HEK293T (cell line): ENCODE measurements at regions not wholly inside any gene's neighbourhood (a gene's known extent, or its start where the extent isn't known, plus 50 kb on each side); places are given as distances from the start of the nearest gene placed in this dataset.

Experiments used
- CTCF ChIA-PET: fragments of 350-600 bp; formaldehyde crosslinking; extraction: SDS; loops from one replicate; lab custom pipeline; 2021; ENCODE audit warnings: antibody characterized with exemption, inconsistent platforms; lab: Yijun Ruan, JAX
- POLR2A ChIA-PET: fragments of 350-600 bp; formaldehyde crosslinking; extraction: SDS; loops from one replicate; lab custom pipeline; 2020; ENCODE audit warnings: antibody characterized with exemption, inconsistent platforms; lab: Yijun Ruan, JAX
- DNase-seq: peaks from one replicate; pipeline ENCODE4 v3.0.0; 2012; ENCODE audit warnings: mixed read lengths; ENCODE audit errors: extremely low spot score
- ARNT ChIP-seq: fragments of 450-650 bp; IDR thresholded peaks from 2 replicates; pipeline ENCODE4 v1.6.1; 2017; ENCODE audit warnings: mild to moderate bottlenecking
- BHLHE40 ChIP-seq: fragments of 450-650 bp; IDR thresholded peaks from 2 replicates; pipeline ENCODE4 v1.6.1; 2016; ENCODE audit warnings: mild to moderate bottlenecking, moderate library complexity, borderline replicate concordance
- CTBP1 ChIP-seq: fragments of 450-650 bp; IDR thresholded peaks from 2 replicates; pipeline ENCODE4 v1.6.1; 2016; ENCODE audit warnings: borderline replicate concordance
- ELF4 ChIP-seq: fragments of 450-650 bp; IDR thresholded peaks from 2 replicates; pipeline ENCODE4 v1.6.1; 2017; ENCODE audit warnings: antibody characterized with exemption
- FOXA1 ChIP-seq: fragments of 450-650 bp; IDR thresholded peaks from 2 replicates; pipeline ENCODE4 v1.6.1; 2016; ENCODE audit warnings: mild to moderate bottlenecking
- FOXK2 ChIP-seq: fragments of 450-650 bp; IDR thresholded peaks from 2 replicates; pipeline ENCODE4 v1.6.1; 2016; ENCODE audit warnings: mild to moderate bottlenecking
- FOXM1 ChIP-seq: fragments of 450-650 bp; IDR thresholded peaks from 2 replicates; pipeline ENCODE4 v1.6.1; 2017; ENCODE audit warnings: mild to moderate bottlenecking, borderline replicate concordance
- HDGF ChIP-seq: fragments of 450-650 bp; IDR thresholded peaks from 2 replicates; pipeline ENCODE4 v1.6.1; 2017; ENCODE audit warnings: antibody characterized with exemption, borderline replicate concordance
- L3MBTL2 ChIP-seq: fragments of 450-650 bp; conservative IDR thresholded peaks from 2 replicates; pipeline ENCODE4 v1.6.1; 2016; ENCODE audit warnings: mild to moderate bottlenecking
- LEF1 ChIP-seq: fragments of 450-650 bp; IDR thresholded peaks from 2 replicates; pipeline ENCODE4 v1.6.1; 2017; ENCODE audit warnings: mild to moderate bottlenecking, borderline replicate concordance
- NFRKB ChIP-seq: fragments of 450-650 bp; IDR thresholded peaks from 2 replicates; pipeline ENCODE4 v1.6.1; 2016; ENCODE audit warnings: mild to moderate bottlenecking, moderate library complexity
- PKNOX1 ChIP-seq: fragments of 450-650 bp; IDR thresholded peaks from 2 replicates; pipeline ENCODE4 v1.6.1; 2016
- SP1 ChIP-seq: fragments of 450-650 bp; IDR thresholded peaks from 2 replicates; pipeline ENCODE4 v1.6.1; 2017
- SUZ12 ChIP-seq: fragments of 450-650 bp; IDR thresholded peaks from 2 replicates; pipeline ENCODE4 v1.6.1; 2016; ENCODE audit warnings: mild to moderate bottlenecking
- TARDBP ChIP-seq: fragments of 450-650 bp; IDR thresholded peaks from 2 replicates; pipeline ENCODE4 v1.6.1; 2016
- ZNF384 ChIP-seq: fragments of 450-650 bp; IDR thresholded peaks from 2 replicates; pipeline ENCODE4 v1.6.1; 2016

GRCh38 chr15:91759560-91759959, 93.9 kb upstream of the SLCO3A1 start:
- ChIA-PET POLR2A (no interaction called here), CTCF (no interaction called here)
- no peak for TF ChIP-seq PKNOX1
- no peak for TF ChIP-seq FOXM1
- no peak for TF ChIP-seq FOXA1
- TF ChIP-seq CTBP1: no peak
- TF ChIP-seq TARDBP: no peak
- TF ChIP-seq ARNT: no peak
- TF ChIP-seq BHLHE40: no peak
- TF ChIP-seq LEF1: no peak
- no peak for TF ChIP-seq L3MBTL2
- DNase-seq: no peak

- ChIA-PET CTCF (no interaction called here), POLR2A (no interaction called here)
- TF ChIP-seq ELF4 (no peak), SP1 (no peak), NFRKB (no peak), ZNF384 (no peak), ARNT (no peak), PKNOX1 (no peak), HDGF (no peak), BHLHE40 (no peak), FOXK2 (no peak), SUZ12 (no peak), TARDBP (no peak), LEF1 (no peak), CTBP1 (no peak), FOXA1 (no peak), L3MBTL2 (no peak), FOXM1 (no peak)
- no peak for DNase-seq
Measured at GRCh38 chr15:91765660-91766059, 87.8 kb upstream of the SLCO3A1 start.

- TF ChIP-seq FOXA1 (no peak), TARDBP (no peak), NFRKB (no peak), L3MBTL2 (no peak), FOXK2 (no peak), SUZ12 (no peak)
- DNase-seq: no peak
- ChIA-PET POLR2A (no interaction called here), CTCF (no interaction called here)
Measured at GRCh38 chr15:91769476-91769875, 84.0 kb upstream of the SLCO3A1 start.

GRCh38 chr15:91769894-91770293, 83.6 kb upstream of the SLCO3A1 start:
- ChIA-PET CTCF (no interaction called here), POLR2A (no interaction called here)
- no peak for DNase-seq
- TF ChIP-seq PKNOX1 (no peak), NFRKB (no peak), FOXK2 (no peak), HDGF (no peak), FOXA1 (no peak), ZNF384 (no peak)

GRCh38 chr15:91776104-91776503, 77.4 kb upstream of the SLCO3A1 start:
- TF ChIP-seq BHLHE40: no peak
- no peak for TF ChIP-seq CTBP1
- TF ChIP-seq HDGF: no peak
- no peak for TF ChIP-seq NFRKB
- no peak for TF ChIP-seq SUZ12
- no peak for TF ChIP-seq FOXM1
- no peak for TF ChIP-seq ZNF384
- TF ChIP-seq FOXA1: no peak
- no peak for TF ChIP-seq L3MBTL2
- TF ChIP-seq ELF4: no peak
- TF ChIP-seq FOXK2: no peak
- TF ChIP-seq ARNT: no peak
- TF ChIP-seq TARDBP: no peak
- TF ChIP-seq SP1: no peak
- no peak for TF ChIP-seq LEF1
- TF ChIP-seq PKNOX1: no peak
- ChIA-PET CTCF (no interaction called here), POLR2A (no interaction called here)
- DNase-seq: no peak

- TF ChIP-seq FOXM1: no peak
- no peak for TF ChIP-seq SP1
- CTCF ChIA-PET: no interaction called here
- DNase-seq: no peak
- POLR2A ChIA-PET: no interaction called here
Measured at GRCh38 chr15:91779960-91780359, 73.5 kb upstream of the SLCO3A1 start.
